GM12878 (cell line): ENCODE measurements at regions not wholly inside any gene's neighbourhood (a gene's known extent, or its start where the extent isn't known, plus 50 kb on each side); places are given as distances from the start of the nearest gene placed in this dataset.

Experiments
- CHD1 ChIP-seq: IDR thresholded peaks from 2 replicates; pipeline ENCODE4 v1.6.1; 2012; ENCODE audit warnings: low read depth, low read length, improper control_type of control experiment
- CTCF ChIP-seq, 3 experiments: IDR thresholded peaks in 2 of 3; conservative IDR thresholded peaks in 1 of 3; 2 replicates each; pipeline ENCODE4 v1.5.1; 2011; ENCODE audit warnings: low read depth in 3 of 3, low read length in 3 of 3, mild to moderate bottlenecking in 3 of 3, control low read depth in 2 of 3, moderate library complexity in 2 of 3, inconsistent platforms in 1 of 3, mixed read lengths in 1 of 3; ENCODE audit not compliant: control insufficient read depth in 2 of 3, insufficient read depth in 1 of 3; ENCODE audit errors: extremely low read depth in 1 of 3
- EED ChIP-seq: sonication (generic); IDR thresholded peaks from 2 replicates; pipeline ENCODE4 v1.6.1; 2016; ENCODE audit warnings: antibody characterized with exemption, low read depth
- EGR1 ChIP-seq, 2 experiments: IDR thresholded peaks; 1 replicate in 1 of 2; 2 replicates in 1 of 2; pipeline ENCODE4 v1.6.1; 2011 to 2012; ENCODE audit warnings: low read depth in 2 of 2, low read length in 2 of 2, borderline replicate concordance in 1 of 2, mild to moderate bottlenecking in 1 of 2, moderate library complexity in 1 of 2
- EP300 ChIP-seq, 2 experiments: fragments of 150-350 bp in 1 of 2; IDR thresholded peaks; 2 replicates each; pipeline ENCODE4 v1.6.1; 2011 to 2012; ENCODE audit warnings: low read depth in 2 of 2, low read length in 2 of 2, borderline replicate concordance in 1 of 2, improper control_type of control experiment in 1 of 2, inconsistent platforms in 1 of 2; ENCODE audit not compliant: control insufficient read depth in 1 of 2
- GABPA ChIP-seq: IDR thresholded peaks from 2 replicates; pipeline ENCODE4 v1.6.1; 2014; ENCODE audit warnings: antibody characterized with exemption, low read depth, mild to moderate bottlenecking, inconsistent platforms
- JUNB ChIP-seq: IDR thresholded peaks from 2 replicates; pipeline ENCODE4 v1.6.1; 2016; ENCODE audit warnings: antibody characterized with exemption, mild to moderate bottlenecking
- NFIC ChIP-seq: IDR thresholded peaks from 2 replicates; pipeline ENCODE4 v1.6.1; 2012; ENCODE audit warnings: low read depth, mild to moderate bottlenecking, inconsistent platforms, low read length, moderate library complexity
- SMAD1 ChIP-seq: fragments of 450-650 bp; IDR thresholded peaks from 2 replicates; pipeline ENCODE4 v1.6.1; 2018; ENCODE audit warnings: mild to moderate bottlenecking, low read depth; ENCODE audit not compliant: partially characterized antibody
- SMC3 ChIP-seq: IDR thresholded peaks from 2 replicates; pipeline ENCODE4 v1.6.1; 2011; ENCODE audit warnings: low read length, improper control_type of control experiment, borderline replicate concordance
- TAF1 ChIP-seq: IDR thresholded peaks from 2 replicates; pipeline ENCODE4 v1.6.1; 2011; ENCODE audit warnings: mild to moderate bottlenecking, low read depth, low read length, borderline replicate concordance
- TCF3 ChIP-seq: IDR thresholded peaks from 2 replicates; pipeline ENCODE4 v1.6.1; 2012; ENCODE audit warnings: low read depth, mild to moderate bottlenecking, low read length, borderline replicate concordance; ENCODE audit not compliant: insufficient read depth

DNA sequence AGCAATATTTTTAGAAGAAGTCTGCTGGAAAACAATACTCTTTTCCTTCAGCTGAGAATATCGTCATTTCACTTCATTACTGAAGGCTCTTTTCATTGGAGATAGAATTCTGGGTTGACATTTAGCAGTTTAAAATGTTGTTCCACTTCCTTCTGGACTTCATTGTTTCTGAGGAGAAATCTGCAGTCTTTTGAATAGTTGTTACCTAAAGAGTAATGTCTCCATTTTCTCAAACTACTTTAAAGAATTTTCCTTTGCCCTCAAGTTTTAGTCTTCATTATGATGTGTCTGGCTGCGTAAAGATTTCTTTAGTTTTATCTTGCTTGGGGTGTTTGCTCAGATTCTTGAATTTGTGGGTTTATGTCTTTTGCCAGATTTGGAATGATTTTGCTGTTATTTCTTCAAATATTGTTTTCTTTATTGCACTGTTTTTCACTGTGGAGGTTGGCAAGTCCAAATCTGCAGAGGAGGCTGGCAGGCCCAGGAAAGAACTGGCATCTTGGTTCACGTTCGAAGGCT is 136.3 kb downstream of the DNAJB6 start:
- TF ChIP-seq SMAD1 (no peak), EP300 (IDR thresholded peaks at IDR 0.05; ENCODE audit: borderline replicate concordance in 1 of 2, control insufficient read depth in 1 of 2, low read depth in 2 of 2, low read length in 2 of 2) (no peak), EGR1 (IDR thresholded peaks at IDR 0.05; ENCODE audit: borderline replicate concordance in 1 of 2, low read depth in 2 of 2, low read length in 2 of 2) (no peak), NFIC (no peak), CHD1 (no peak), SMC3 (no peak), EED (no peak), JUNB (no peak), CTCF (IDR thresholded peaks at IDR 0.05 in 2 of 3, conservative IDR thresholded peaks at IDR 0.05 in 1 of 3; ENCODE audit: control insufficient read depth in 2 of 3, extremely low read depth in 1 of 3, insufficient read depth in 1 of 3, low read depth in 3 of 3, low read length in 3 of 3) (no peak), TCF3 (no peak), TAF1 (no peak), GABPA (no peak)
